ENCODE measurements at regions not wholly inside any gene's neighbourhood (a gene's known extent, or its start where the extent isn't known, plus 50 kb on each side); places are given as distances from the start of the nearest gene placed in this dataset.
"Not testable (repeated sequence)": the region's sequence is repeated elsewhere in the genome, so short reads cannot be mapped to it uniquely, and the experiment has no call there.

DNA sequence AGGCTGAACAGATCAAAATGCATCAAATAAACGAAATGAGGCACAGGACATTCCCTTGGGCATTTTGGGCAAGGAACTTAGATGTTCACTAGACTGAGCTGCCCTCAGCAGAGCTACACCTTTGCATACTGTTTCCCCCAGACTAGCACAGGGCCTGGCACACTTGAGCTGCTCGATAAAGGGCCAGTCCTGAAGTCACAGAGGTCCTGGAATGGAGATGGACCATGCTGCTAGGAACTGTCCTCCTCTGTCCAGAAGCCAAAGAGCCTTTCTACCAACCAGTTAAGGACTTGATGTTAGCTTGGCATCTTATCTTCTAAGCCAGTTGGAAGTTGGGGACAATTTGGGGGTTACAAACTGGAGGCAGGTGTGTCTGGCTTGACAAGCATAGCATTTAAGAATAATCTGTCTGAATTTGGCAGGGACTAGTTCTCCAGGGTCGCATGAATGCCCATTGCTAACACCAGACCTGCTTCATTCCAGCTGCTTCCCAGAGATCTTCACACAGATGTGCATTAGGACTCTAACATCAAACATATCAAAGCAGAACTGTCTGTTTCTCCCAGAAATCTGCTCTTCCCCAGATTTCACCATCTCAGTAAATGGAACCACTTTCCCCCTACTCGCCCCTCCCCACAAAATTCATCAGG, 152.2 kb upstream of the PDE1C start:
- DNase-seq: no peak

DNA sequence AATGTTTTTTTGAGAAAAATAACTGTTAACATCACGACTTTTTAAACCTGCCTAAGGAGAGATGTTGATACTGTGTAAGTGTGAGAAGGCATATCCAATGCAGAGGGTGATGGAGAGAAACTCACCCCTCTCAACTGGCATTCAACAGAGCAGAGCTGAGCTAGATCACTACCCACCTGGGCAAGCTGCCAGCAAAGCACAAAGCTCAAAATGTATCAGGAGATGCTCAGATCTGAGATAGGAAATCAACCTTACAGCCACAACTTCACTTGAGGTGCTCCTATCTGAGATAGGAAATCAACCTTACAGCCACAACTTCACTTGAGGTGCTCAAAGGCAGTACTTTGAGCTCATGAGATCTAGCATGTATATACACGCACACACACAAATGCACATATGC, 151.5 kb upstream of the PDE1C start:
- no peak for DNase-seq

DNA sequence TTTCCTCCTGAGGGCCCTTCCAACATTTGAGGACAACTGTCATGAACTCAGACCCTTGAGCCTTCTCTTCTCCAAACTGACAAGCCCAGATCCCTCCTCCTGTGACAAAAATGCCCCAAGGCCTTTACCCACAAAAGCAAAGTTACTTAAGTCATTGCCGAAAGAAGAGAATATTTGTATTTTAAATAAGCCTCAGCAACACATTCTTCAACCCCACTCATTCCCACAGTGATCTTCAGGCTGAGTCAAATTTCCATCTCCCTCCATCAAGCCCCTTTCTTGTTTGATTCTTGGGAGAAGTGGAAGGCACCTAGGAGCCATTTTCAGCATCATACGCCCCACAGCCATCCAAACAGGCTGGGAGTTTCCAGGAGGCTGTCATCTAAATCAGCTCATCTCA, 150.8 kb upstream of the PDE1C start:
- DNase-seq: no peak

GRCh38 chr7:32219831-32220230, 149.6 kb upstream of the PDE1C start:
- not testable (repeated sequence) for DNase-seq

GRCh38 chr7:32219416-32219815, 149.2 kb upstream of the PDE1C start:
- no peak for DNase-seq

- no peak for DNase-seq
Observed at GRCh38 chr7:32218741-32219288, 148.6 kb upstream of the PDE1C start.

GRCh38 chr7:32218154-32218467, 147.9 kb upstream of the PDE1C start:
- no peak for DNase-seq

DNA sequence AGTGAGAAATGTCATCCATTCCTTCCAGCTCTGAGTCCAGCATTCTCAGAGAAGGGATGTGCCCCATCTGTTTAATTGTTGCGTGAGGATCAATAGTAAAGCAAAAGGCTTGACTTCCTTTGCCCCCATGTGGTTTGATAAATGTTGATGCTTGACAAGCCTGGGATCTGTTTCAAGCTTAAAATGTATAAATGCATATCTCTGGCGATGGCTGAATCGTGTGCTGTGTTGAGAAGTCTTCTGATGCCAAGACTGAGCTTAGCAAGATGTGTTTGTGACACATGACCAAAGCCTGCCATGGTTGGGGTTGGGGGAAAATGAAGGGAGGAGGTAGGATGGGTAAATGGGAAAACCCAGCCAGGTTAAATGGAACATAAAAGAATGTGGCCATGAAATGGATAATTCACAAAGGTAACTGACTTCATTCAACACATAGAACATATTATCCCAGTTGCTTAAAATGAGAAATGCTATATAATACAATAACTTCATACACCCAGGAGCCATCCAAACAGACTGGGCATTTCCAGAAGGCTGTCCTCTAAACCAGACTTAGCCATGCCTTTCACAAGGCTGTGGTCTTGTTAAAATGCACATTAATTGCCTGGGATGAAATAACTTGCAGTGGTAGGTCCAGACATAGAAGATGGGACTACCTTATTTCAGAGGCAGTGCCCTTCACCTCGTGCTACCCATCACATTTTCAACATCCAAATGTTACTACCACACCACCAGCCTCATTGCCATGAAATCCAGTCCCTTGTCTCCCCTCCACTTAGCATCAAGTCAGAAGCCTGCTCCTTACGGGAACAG, 147.3 kb upstream of the PDE1C start:
- DNase-seq: no peak

- DNase-seq: no peak
Observed at GRCh38 chr7:32216759-32217158, 146.6 kb upstream of the PDE1C start.

GRCh38 chr7:32215697-32216096, 145.5 kb upstream of the PDE1C start:
- DNase-seq: no peak

GRCh38 chr7:32214913-32215312, 144.7 kb upstream of the PDE1C start:
- DNase-seq: no peak

GRCh38 chr7:32212321-32212720, 142.1 kb upstream of the PDE1C start:
- no peak for DNase-seq

DNA sequence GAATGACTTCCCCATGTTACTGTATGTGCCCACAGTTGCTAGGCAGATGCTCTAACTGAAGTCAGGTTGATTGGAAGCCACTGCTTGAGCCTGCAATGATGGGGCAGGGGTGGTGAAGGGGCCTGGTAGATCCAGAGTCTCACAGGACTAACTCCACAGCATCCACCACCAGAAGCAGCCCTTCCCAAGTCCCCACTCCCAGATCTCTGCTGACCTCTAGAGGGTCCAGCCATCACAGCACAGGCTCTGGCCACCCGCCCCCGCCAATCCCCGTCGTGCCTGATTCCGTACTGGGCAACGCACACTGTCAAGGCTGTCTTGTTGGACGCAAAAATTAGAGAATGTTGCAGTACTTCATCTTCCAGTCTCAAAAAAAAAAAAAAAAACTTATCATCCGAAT, 136.8 kb upstream of the PDE1C start:
- DNase-seq: no peak

DNA sequence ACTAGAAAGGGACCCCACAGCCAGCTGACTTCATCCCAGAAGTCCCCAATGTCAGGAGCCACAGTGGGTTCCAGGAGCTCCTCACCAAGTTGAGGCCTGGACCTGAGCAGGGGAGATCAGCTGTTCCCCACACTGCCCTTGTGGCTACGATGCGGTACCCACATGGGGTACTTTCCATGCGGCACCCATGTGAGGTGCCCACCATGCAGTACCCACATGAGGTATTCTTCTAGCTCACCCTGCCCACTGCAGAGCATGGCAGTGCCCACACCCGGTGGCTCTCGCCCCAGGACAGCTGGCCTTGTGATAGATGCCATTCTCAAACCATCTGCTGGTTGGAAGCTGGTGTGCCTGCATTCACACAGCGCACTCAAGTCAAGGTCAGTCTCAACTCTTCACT, 136.3 kb upstream of the PDE1C start:
- no peak for DNase-seq

GRCh38 chr7:32205298-32205824, 135.2 kb upstream of the PDE1C start:
- DNase-seq: not testable (repeated sequence)

GRCh38 chr7:32204361-32205018, 134.3 kb upstream of the PDE1C start:
- DNase-seq: no peak

GRCh38 chr7:32200646-32201045, 130.4 kb upstream of the PDE1C start:
- DNase-seq: no peak

- DNase-seq: no peak
Observed at GRCh38 chr7:32194537-32194936, 124.3 kb upstream of the PDE1C start.

GRCh38 chr7:32191305-32191704, 121.1 kb upstream of the PDE1C start:
- DNase-seq: no peak

DNA sequence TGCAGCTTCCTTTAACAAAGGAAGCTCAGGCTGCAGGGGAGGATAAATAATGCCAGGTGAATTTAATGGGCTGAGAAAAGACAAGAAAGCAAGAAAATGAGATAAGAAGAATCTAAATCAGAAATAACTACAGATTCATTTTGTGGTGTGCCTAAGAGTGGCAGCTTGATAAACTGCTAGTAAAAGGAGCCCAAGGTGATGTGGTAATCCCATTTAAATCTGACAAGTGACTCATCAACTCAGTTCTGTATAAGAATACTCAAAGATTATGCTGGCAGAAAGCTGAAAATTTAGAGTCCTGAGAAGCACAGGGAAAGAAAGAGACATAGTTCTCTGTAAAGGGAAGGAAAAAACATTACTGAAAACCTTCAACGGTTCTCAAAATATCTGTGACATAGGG, 109.4 kb upstream of the PDE1C start:
- DNase-seq: no peak

- no peak for DNase-seq
Observed at GRCh38 chr7:32178677-32179366, 108.6 kb upstream of the PDE1C start.

DNA sequence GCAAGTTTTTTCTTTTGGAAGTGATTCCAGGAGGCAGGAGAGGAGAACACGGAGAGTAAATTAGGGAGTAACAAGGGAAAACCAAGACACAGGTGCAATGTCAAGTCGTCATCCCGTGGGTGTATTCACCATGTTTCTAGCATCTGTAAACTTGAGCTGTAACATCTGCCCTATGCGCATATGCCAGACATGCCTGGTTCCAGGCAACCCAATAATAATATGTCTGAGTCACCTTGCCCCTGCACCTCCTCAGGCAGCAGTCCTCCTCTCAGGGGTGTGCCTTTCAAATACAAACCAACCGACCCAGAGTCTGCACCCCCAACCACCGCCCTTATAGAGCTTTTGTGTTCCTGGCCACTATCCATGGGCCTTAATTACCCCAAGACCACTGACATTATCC, 107.0 kb upstream of the PDE1C start:
- no peak for DNase-seq

GRCh38 chr7:32175099-32175498, 104.9 kb upstream of the PDE1C start:
- DNase-seq: no peak

All from activated naive CD4-positive, alpha-beta T cell treated with anti-CD3 and anti-CD28 coated beads, Interleukin-2, amount 50 U/mL, for 16 hours (primary cell).